Stimulated activated naive CD8-positive, alpha-beta T cell treated with anti-CD3 and anti-CD28 coated beads, Interleukin-15, amount 100 ng/mL, for 72 hours (primary cell): ENCODE measurements at regions not wholly inside any gene's neighbourhood (a gene's known extent, or its start where the extent isn't known, plus 50 kb on each side); places are given as distances from the start of the nearest gene placed in this dataset.
"Not testable (repeated sequence)": the region's sequence is repeated elsewhere in the genome, so short reads cannot be mapped to it uniquely, and the experiment has no call there.

ENCODE experiments used
- ATAC-seq: fragments of 150-1000 bp; cut with Tn5 transposase; 2 replicates; pipeline ENCODE4 v1.10.0; 2021; ENCODE audit warnings: mild to moderate bottlenecking, moderate library complexity
- DNase-seq, 2 donors: peaks; one replicate each; pipeline ENCODE4 v3.0.0; 2021 to 2022
- H3K27ac Mint-ChIP-seq, 2 donors: one replicate each; pipeline ENCODE4 v1.8.0; 2022; ENCODE audit warnings: mild to moderate bottlenecking in 2 of 2, mixed read lengths in 2 of 2, moderate library complexity in 2 of 2
- H3K27me3 Mint-ChIP-seq: one replicate; pipeline ENCODE4 v1.8.0; 2022; ENCODE audit warnings: mixed read lengths
- H3K4me1 Mint-ChIP-seq: one replicate; pipeline ENCODE4 v1.8.0; 2022; ENCODE audit warnings: mild to moderate bottlenecking, mixed read lengths
- H3K4me3 Mint-ChIP-seq, 2 donors: one replicate each; pipeline ENCODE4 v1.8.0; 2022; ENCODE audit warnings: mild to moderate bottlenecking in 2 of 2, mixed read lengths in 2 of 2, moderate library complexity in 1 of 2
- H3K9me3 Mint-ChIP-seq, 2 donors: one replicate each; pipeline ENCODE4 v1.8.0; 2022; ENCODE audit warnings: mixed read lengths in 2 of 2

GRCh38 chr10:29811751-29812427 lies 177.1 kb upstream of the SVIL start:
- Mint-ChIP-seq H3K27me3 (peaks cover 24% of the 10 kb centered on the region), H3K4me3 (peak overlapping the region in 1 of 2 donors; percentile 13), H3K9me3 (peaks cover 9 to 17% of the 10 kb centered on the region in 2 donors), H3K4me1 (peaks cover 20% of the 10 kb centered on the region), H3K27ac (peak overlapping the region in 1 of 2 donors; percentile 28)
- DNase-seq, result peak in 1 of 2 donors; percentile 14
- ATAC-seq, result peak; percentile 85

GRCh38 chr10:29810816-29811215 lies 176.0 kb upstream of the SVIL start:
- Mint-ChIP-seq H3K4me1 (peaks cover 20% of the 10 kb centered on the region), H3K27me3 (peaks cover 23% of the 10 kb centered on the region), H3K4me3 (no peak overlapping the region), H3K27ac (no peak overlapping the region), H3K9me3 (peaks cover 9 to 17% of the 10 kb centered on the region in 2 donors)
- ATAC-seq (no peak), DNase-seq (no peak)

GRCh38 chr10:29810231-29810630 lies 175.5 kb upstream of the SVIL start:
- ATAC-seq, H3K4me3 Mint-ChIP-seq, DNase-seq: not testable (repeated sequence)
- peak overlapping the region in 1 of 2 donors; percentile 34 for H3K27ac Mint-ChIP-seq
- H3K27me3 Mint-ChIP-seq, result peaks cover 29% of the 10 kb centered on the region
- H3K4me1 Mint-ChIP-seq, result peaks cover 20% of the 10 kb centered on the region
- peaks cover 9 to 18% of the 10 kb centered on the region in 2 donors for H3K9me3 Mint-ChIP-seq

GRCh38 chr10:29809383-29809782 lies 174.6 kb upstream of the SVIL start:
- H3K27ac Mint-ChIP-seq, result peak overlapping the region in 1 of 2 donors; percentile 8
- peaks cover 9 to 24% of the 10 kb centered on the region in 2 donors for H3K9me3 Mint-ChIP-seq
- DNase-seq (no peak), ATAC-seq (no peak)
- no peak overlapping the region for H3K4me3 Mint-ChIP-seq
- peaks cover 32% of the 10 kb centered on the region for H3K27me3 Mint-ChIP-seq
- H3K4me1 Mint-ChIP-seq, result peaks cover 21% of the 10 kb centered on the region

- Mint-ChIP-seq H3K4me1 (peaks cover 31% of the 10 kb centered on the region), H3K27ac (no peak overlapping the region), H3K4me3 (no peak overlapping the region), H3K9me3 (peaks cover 9 to 24% of the 10 kb centered on the region in 2 donors), H3K27me3 (peaks cover 32% of the 10 kb centered on the region)
- no peak for DNase-seq
- no peak for ATAC-seq
Measured at GRCh38 chr10:29807163-29807806, 172.5 kb upstream of the SVIL start.

GRCh38 chr10:29806350-29806788 lies 171.6 kb upstream of the SVIL start:
- no peak for ATAC-seq
- Mint-ChIP-seq H3K9me3 (peaks cover 16 to 24% of the 10 kb centered on the region in 2 donors), H3K4me1 (peaks cover 26% of the 10 kb centered on the region), H3K27me3 (peaks cover 32% of the 10 kb centered on the region), H3K27ac (no peak overlapping the region), H3K4me3 (no peak overlapping the region)
- DNase-seq, result no peak

- no peak for DNase-seq
- peaks cover 31% of the 10 kb centered on the region for H3K27me3 Mint-ChIP-seq
- H3K4me3 Mint-ChIP-seq, result no peak overlapping the region
- H3K9me3 Mint-ChIP-seq, result peaks cover 10 to 17% of the 10 kb centered on the region in 2 donors
- peaks cover 19% of the 10 kb centered on the region for H3K4me1 Mint-ChIP-seq
- H3K27ac Mint-ChIP-seq, result no peak overlapping the region
- no peak for ATAC-seq
Measured at GRCh38 chr10:29805134-29805723, 170.5 kb upstream of the SVIL start.

- no peak overlapping the region for H3K4me3 Mint-ChIP-seq
- peaks cover 7% of the 10 kb centered on the region in 2 donors for H3K9me3 Mint-ChIP-seq
- H3K27ac Mint-ChIP-seq, result no peak overlapping the region
- DNase-seq (no peak), ATAC-seq (peak; percentile 53)
- H3K27me3 Mint-ChIP-seq, result peaks cover 21% of the 10 kb centered on the region
- peaks cover 13% of the 10 kb centered on the region for H3K4me1 Mint-ChIP-seq
Measured at GRCh38 chr10:29804025-29804852, 169.5 kb upstream of the SVIL start.

GRCh38 chr10:29802171-29802570 lies 167.4 kb upstream of the SVIL start:
- Mint-ChIP-seq H3K4me1 (peaks cover 13% of the 10 kb centered on the region), H3K9me3 (peaks cover 7% of the 10 kb centered on the region in 2 donors), H3K27ac (peak overlapping the region in 1 of 2 donors; percentile 68), H3K4me3 (no peak overlapping the region), H3K27me3 (peaks cover 17% of the 10 kb centered on the region)
- ATAC-seq (no peak), DNase-seq (no peak)

GRCh38 chr10:29798921-29799690 lies 164.3 kb upstream of the SVIL start:
- no peak overlapping the region for H3K27ac Mint-ChIP-seq
- no peak overlapping the region for H3K4me3 Mint-ChIP-seq
- DNase-seq (no peak), ATAC-seq (no peak)
- no peaks in the 10 kb centered on the region for H3K27me3 Mint-ChIP-seq
- peaks cover 9% of the 10 kb centered on the region for H3K4me1 Mint-ChIP-seq
- H3K9me3 Mint-ChIP-seq, result peaks cover 0 to 7% of the 10 kb centered on the region in 2 donors

- H3K27ac Mint-ChIP-seq, result no peak overlapping the region
- H3K4me1 Mint-ChIP-seq, result no peaks in the 10 kb centered on the region
- ATAC-seq (no peak), DNase-seq (no peak)
- H3K4me3 Mint-ChIP-seq, result no peak overlapping the region
- H3K9me3 Mint-ChIP-seq, result peaks cover 0 to 7% of the 10 kb centered on the region in 2 donors
- H3K27me3 Mint-ChIP-seq, result no peaks in the 10 kb centered on the region
Measured at GRCh38 chr10:29797616-29798015, 162.8 kb upstream of the SVIL start.

- no peaks in the 10 kb centered on the region for H3K27me3 Mint-ChIP-seq
- no peak overlapping the region for H3K27ac Mint-ChIP-seq
- DNase-seq (no peak), ATAC-seq (no peak)
- no peaks in the 10 kb centered on the region for H3K9me3 Mint-ChIP-seq
- H3K4me3 Mint-ChIP-seq, result no peak overlapping the region
- no peaks in the 10 kb centered on the region for H3K4me1 Mint-ChIP-seq
Measured at GRCh38 chr10:29795850-29796249, 161.1 kb upstream of the SVIL start.

GRCh38 chr10:29794776-29795611 lies 160.2 kb upstream of the SVIL start:
- no peak for DNase-seq
- H3K4me3 Mint-ChIP-seq, result no peak overlapping the region
- no peaks in the 10 kb centered on the region for H3K27me3 Mint-ChIP-seq
- H3K27ac Mint-ChIP-seq, result no peak overlapping the region
- H3K9me3 Mint-ChIP-seq, result no peaks in the 10 kb centered on the region
- ATAC-seq, result no peak
- no peaks in the 10 kb centered on the region for H3K4me1 Mint-ChIP-seq

- no peak overlapping the region for H3K4me3 Mint-ChIP-seq
- peaks cover 1% of the 10 kb centered on the region for H3K27me3 Mint-ChIP-seq
- ATAC-seq (no peak), DNase-seq (no peak)
- no peaks in the 10 kb centered on the region for H3K4me1 Mint-ChIP-seq
- H3K9me3 Mint-ChIP-seq, result no peaks in the 10 kb centered on the region
- no peak overlapping the region for H3K27ac Mint-ChIP-seq
Measured at GRCh38 chr10:29791773-29792172, 157.0 kb upstream of the SVIL start.
